Liver (tissue), 8 donors: ENCODE measurements at regions not wholly inside any gene's neighbourhood (a gene's known extent, or its start where the extent isn't known, plus 50 kb on each side); places are given as distances from the start of the nearest gene placed in this dataset.

Experiments
- DNase-seq: peaks from one replicate; pipeline ENCODE4 v3.0.0-alpha.2; 2017; ENCODE audit warnings: low spot score
- H3K27ac ChIP-seq, 2 donors: one replicate each; pipeline ENCODE4 v1.7.0; 2013; ENCODE audit warnings: inconsistent platforms in 2 of 2, low read length in 2 of 2, control low read depth in 1 of 2, low read depth in 1 of 2, mild to moderate bottlenecking in 1 of 2
- H3K27me3 ChIP-seq, 4 donors: one replicate each; pipeline versions ENCODE4 v1.6.1 to v1.7.0; 2013; ENCODE audit warnings: low read length in 3 of 4, inconsistent platforms in 1 of 4, mild to moderate bottlenecking in 1 of 4, moderate library complexity in 1 of 4; ENCODE audit not compliant: control insufficient read depth in 4 of 4, insufficient read depth in 4 of 4
- H3K36me3 ChIP-seq, 4 donors: one replicate each; pipeline versions ENCODE4 v1.6.1 to v1.7.0; 2013; ENCODE audit warnings: low read length in 3 of 4, mild to moderate bottlenecking in 3 of 4, low read depth in 1 of 4, moderate library complexity in 1 of 4; ENCODE audit not compliant: control insufficient read depth in 4 of 4, insufficient read depth in 3 of 4
- H3K4me1 ChIP-seq, 4 donors: one replicate each; pipeline versions ENCODE4 v1.6.1 to v1.7.0; 2013; ENCODE audit warnings: low read length in 3 of 4, mild to moderate bottlenecking in 3 of 4, moderate library complexity in 1 of 4; ENCODE audit not compliant: control insufficient read depth in 4 of 4, insufficient read depth in 4 of 4
- H3K4me3 ChIP-seq, 3 donors: one replicate each; pipeline versions ENCODE4 v1.6.1 to v1.7.0; 2013; ENCODE audit warnings: low read length in 3 of 3, control low read depth in 1 of 3, low read depth in 1 of 3, mild to moderate bottlenecking in 1 of 3
- H3K9ac ChIP-seq, 2 donors: one replicate each; pipeline ENCODE4 v1.7.0; 2013; ENCODE audit warnings: low read length in 2 of 2, mild to moderate bottlenecking in 2 of 2, moderate library complexity in 2 of 2, control low read depth in 1 of 2, low read depth in 1 of 2
- H3K9me3 ChIP-seq, 4 donors: one replicate each; pipeline versions ENCODE4 v1.6.1 to v1.7.0; 2013; ENCODE audit warnings: low read length in 3 of 4; ENCODE audit not compliant: control insufficient read depth in 4 of 4
- ATF3 ChIP-seq: IDR thresholded peaks from 2 replicates; pipeline ENCODE4 v1.6.1; 2016; ENCODE audit warnings: antibody characterized with exemption
- CTCF ChIP-seq: fragments of 150-350 bp; IDR thresholded peaks from 2 replicates; pipeline ENCODE4 v1.5.1; 2017; ENCODE audit warnings: improper control_type of control experiment, low read depth, low read length; ENCODE audit not compliant: missing input control
- HNF4G ChIP-seq: IDR thresholded peaks from 2 replicates; pipeline ENCODE4 v1.6.1; 2016; ENCODE audit warnings: antibody characterized with exemption
- MAX ChIP-seq: IDR thresholded peaks from 2 replicates; pipeline ENCODE4 v1.6.1; 2016; ENCODE audit warnings: antibody characterized with exemption
- NR2F2 ChIP-seq: IDR thresholded peaks from 2 replicates; pipeline ENCODE4 v1.6.1; 2016; ENCODE audit warnings: antibody characterized with exemption
- RAD21 ChIP-seq, 2 donors: IDR thresholded peaks; 2 replicates each; pipeline ENCODE4 v1.6.1; 2016; ENCODE audit warnings: antibody characterized with exemption in 2 of 2, mild to moderate bottlenecking in 2 of 2
- RXRA ChIP-seq, 2 donors: IDR thresholded peaks; 2 replicates each; pipeline ENCODE4 v1.6.1; 2017 to 2018; ENCODE audit warnings: antibody characterized with exemption in 2 of 2, mild to moderate bottlenecking in 1 of 2
- SP1 ChIP-seq: IDR thresholded peaks from 2 replicates; pipeline ENCODE4 v1.6.1; 2018; ENCODE audit warnings: antibody characterized with exemption, mild to moderate bottlenecking
- YY1 ChIP-seq: IDR thresholded peaks from 2 replicates; pipeline ENCODE4 v1.6.1; 2016; ENCODE audit warnings: antibody characterized with exemption, mild to moderate bottlenecking
- ZBTB33 ChIP-seq: IDR thresholded peaks from 2 replicates; pipeline ENCODE4 v1.6.1; 2016; ENCODE audit warnings: antibody characterized with exemption
- WGBS: extraction: QIAGEN DNeasy Blood & Tissue Kit; methylation state at CpG from one replicate; pipeline ENCODE4 v1.1.7; 2013; 5-methylcytosine and 5-hydroxymethylcytosine counted together
- donor health status: healthy.
- donor health status: healthy.
- donor health status: healthy.
- donor health status: healthy.
- donor health status: healthy.

GRCh38 chr2:223697316-223697891 is 95.2 kb upstream of the SCG2 start:
- no peak for TF ChIP-seq NR2F2
- no peaks in the 10 kb centered on the region for H3K36me3 ChIP-seq
- DNase-seq: no peak
- no peak overlapping the region for H3K4me3 ChIP-seq
- no peak overlapping the region for H3K27ac ChIP-seq
- no peaks in the 10 kb centered on the region for H3K4me1 ChIP-seq
- H3K9ac ChIP-seq: no peak overlapping the region
- no peaks in the 10 kb centered on the region for H3K9me3 ChIP-seq
- 82% methylated on average over 2 of the region's 2 CpGs for WGBS
- H3K27me3 ChIP-seq: no peaks in the 10 kb centered on the region

- H3K27me3 ChIP-seq: no peaks in the 10 kb centered on the region
- DNase-seq: no peak
- no peaks in the 10 kb centered on the region for H3K9me3 ChIP-seq
- TF ChIP-seq HNF4G (no peak), ATF3 (no peak)
- 25% methylated on average over 1 of the region's 1 CpG for WGBS
- no peaks in the 10 kb centered on the region for H3K4me1 ChIP-seq
- no peak overlapping the region for H3K9ac ChIP-seq
- H3K27ac ChIP-seq: no peak overlapping the region
- no peaks in the 10 kb centered on the region for H3K36me3 ChIP-seq
- H3K4me3 ChIP-seq: no peak overlapping the region
These were observed 94.6 kb upstream of the SCG2 start for GRCh38 chr2:223696719-223697118.

- no peaks in the 10 kb centered on the region for H3K9me3 ChIP-seq
- no peaks in the 10 kb centered on the region for H3K4me1 ChIP-seq
- no peaks in the 10 kb centered on the region for H3K27me3 ChIP-seq
- DNase-seq: no peak
- no peak overlapping the region for H3K27ac ChIP-seq
- no peaks in the 10 kb centered on the region for H3K36me3 ChIP-seq
- 41% methylated on average over 13 of the region's 13 CpGs for WGBS
- TF ChIP-seq MAX (no peak), RXRA (IDR thresholded peaks at IDR 0.05) (no peak), RAD21 (IDR thresholded peaks at IDR 0.05) (peak; percentile 81 to 85), SP1 (no peak), CTCF (peak; percentile 53)
- no peak overlapping the region for H3K9ac ChIP-seq
- H3K4me3 ChIP-seq: no peak overlapping the region
These were observed 90.2 kb upstream of the SCG2 start for GRCh38 chr2:223692191-223692947.

GRCh38 chr2:223688094-223688835 is 86.1 kb upstream of the SCG2 start:
- 44% methylated on average over 4 of the region's 4 CpGs for WGBS
- H3K27ac ChIP-seq: no peak overlapping the region
- H3K4me3 ChIP-seq: no peak overlapping the region
- DNase-seq: no peak
- H3K27me3 ChIP-seq: no peaks in the 10 kb centered on the region
- no peaks in the 10 kb centered on the region for H3K9me3 ChIP-seq
- no peaks in the 10 kb centered on the region for H3K36me3 ChIP-seq
- TF ChIP-seq HNF4G (no peak), YY1 (no peak), ZBTB33 (no peak), MAX (no peak)
- H3K9ac ChIP-seq: no peak overlapping the region
- no peaks in the 10 kb centered on the region for H3K4me1 ChIP-seq
